Vagina (tissue), 2 donors: ENCODE measurements at regions not wholly inside any gene's neighbourhood (a gene's known extent, or its start where the extent isn't known, plus 50 kb on each side); places are given as distances from the start of the nearest gene placed in this dataset.

Experiments used
- POLR2A ChIP-seq, 2 donors: fragments of 450-650 bp; IDR thresholded peaks; one replicate each; pipeline ENCODE4 v1.6.1; 2017; ENCODE audit warnings: antibody characterized with exemption in 2 of 2, mild to moderate bottlenecking in 2 of 2, moderate library complexity in 2 of 2
- TF ChIP-seq, protein P1 (sequence below), 3 experiments: fragments of 450-650 bp in 2 of 3; fragments of 200-600 bp in 1 of 3; sonication (generic) in 1 of 3; IDR thresholded peaks; one replicate each; pipeline ENCODE4 v1.5.1; 2017 to 2019; ENCODE audit warnings: antibody characterized with exemption in 3 of 3, mild to moderate bottlenecking in 2 of 3, moderate library complexity in 2 of 3

- TF ChIP-seq POLR2A (IDR thresholded peaks at IDR 0.05), result no peak
- TF ChIP-seq, protein P1, sequence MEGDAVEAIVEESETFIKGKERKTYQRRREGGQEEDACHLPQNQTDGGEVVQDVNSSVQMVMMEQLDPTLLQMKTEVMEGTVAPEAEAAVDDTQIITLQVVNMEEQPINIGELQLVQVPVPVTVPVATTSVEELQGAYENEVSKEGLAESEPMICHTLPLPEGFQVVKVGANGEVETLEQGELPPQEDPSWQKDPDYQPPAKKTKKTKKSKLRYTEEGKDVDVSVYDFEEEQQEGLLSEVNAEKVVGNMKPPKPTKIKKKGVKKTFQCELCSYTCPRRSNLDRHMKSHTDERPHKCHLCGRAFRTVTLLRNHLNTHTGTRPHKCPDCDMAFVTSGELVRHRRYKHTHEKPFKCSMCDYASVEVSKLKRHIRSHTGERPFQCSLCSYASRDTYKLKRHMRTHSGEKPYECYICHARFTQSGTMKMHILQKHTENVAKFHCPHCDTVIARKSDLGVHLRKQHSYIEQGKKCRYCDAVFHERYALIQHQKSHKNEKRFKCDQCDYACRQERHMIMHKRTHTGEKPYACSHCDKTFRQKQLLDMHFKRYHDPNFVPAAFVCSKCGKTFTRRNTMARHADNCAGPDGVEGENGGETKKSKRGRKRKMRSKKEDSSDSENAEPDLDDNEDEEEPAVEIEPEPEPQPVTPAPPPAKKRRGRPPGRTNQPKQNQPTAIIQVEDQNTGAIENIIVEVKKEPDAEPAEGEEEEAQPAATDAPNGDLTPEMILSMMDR (IDR thresholded peaks at IDR 0.05), result no peak
These were observed 306.8 kb upstream of the ERCC4 start for GRCh38 chr16:13613165-13613564.
